ENCODE measurements at regions not wholly inside any gene's neighbourhood (a gene's known extent, or its start where the extent isn't known, plus 50 kb on each side); places are given as distances from the start of the nearest gene placed in this dataset.
"Not testable (repeated sequence)": the region's sequence is repeated elsewhere in the genome, so short reads cannot be mapped to it uniquely, and the experiment has no call there.

DNA sequence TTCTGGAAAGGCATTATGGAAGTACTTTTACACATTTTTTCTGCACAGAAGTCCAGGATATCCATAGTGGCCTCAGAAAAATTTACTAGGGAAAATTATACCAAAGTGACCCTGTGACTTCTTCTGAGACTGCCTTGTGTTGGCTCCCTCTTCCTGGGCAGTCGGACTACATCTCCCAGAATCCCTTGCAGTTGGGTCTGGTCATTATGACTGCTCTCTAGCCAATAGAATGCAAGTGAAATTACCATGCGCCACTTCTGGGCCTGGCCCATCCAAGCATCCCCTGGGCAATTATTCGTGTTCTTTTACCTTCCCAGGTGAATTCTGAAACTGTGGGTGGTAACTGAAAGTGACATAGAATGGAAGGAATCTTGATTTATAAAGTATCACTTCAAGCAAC is 430.9 kb downstream of the ACTR3B start:
- no peak overlapping the region for H3K27ac ChIP-seq
- H3K9me3 ChIP-seq = no peaks in the 10 kb centered on the region
- TF ChIP-seq, protein P1, sequence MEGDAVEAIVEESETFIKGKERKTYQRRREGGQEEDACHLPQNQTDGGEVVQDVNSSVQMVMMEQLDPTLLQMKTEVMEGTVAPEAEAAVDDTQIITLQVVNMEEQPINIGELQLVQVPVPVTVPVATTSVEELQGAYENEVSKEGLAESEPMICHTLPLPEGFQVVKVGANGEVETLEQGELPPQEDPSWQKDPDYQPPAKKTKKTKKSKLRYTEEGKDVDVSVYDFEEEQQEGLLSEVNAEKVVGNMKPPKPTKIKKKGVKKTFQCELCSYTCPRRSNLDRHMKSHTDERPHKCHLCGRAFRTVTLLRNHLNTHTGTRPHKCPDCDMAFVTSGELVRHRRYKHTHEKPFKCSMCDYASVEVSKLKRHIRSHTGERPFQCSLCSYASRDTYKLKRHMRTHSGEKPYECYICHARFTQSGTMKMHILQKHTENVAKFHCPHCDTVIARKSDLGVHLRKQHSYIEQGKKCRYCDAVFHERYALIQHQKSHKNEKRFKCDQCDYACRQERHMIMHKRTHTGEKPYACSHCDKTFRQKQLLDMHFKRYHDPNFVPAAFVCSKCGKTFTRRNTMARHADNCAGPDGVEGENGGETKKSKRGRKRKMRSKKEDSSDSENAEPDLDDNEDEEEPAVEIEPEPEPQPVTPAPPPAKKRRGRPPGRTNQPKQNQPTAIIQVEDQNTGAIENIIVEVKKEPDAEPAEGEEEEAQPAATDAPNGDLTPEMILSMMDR (IDR thresholded peaks at IDR 0.05) = no peak
- H3K27me3 ChIP-seq = no peaks in the 10 kb centered on the region
- H3K36me3 ChIP-seq = no peaks in the 10 kb centered on the region
- H3K4me1 ChIP-seq (ENCODE audit: control insufficient read depth in 1 of 2, insufficient read depth in 1 of 2, low read depth in 1 of 2, low read length in 1 of 2) = no peaks in the 10 kb centered on the region
- no peak overlapping the region for H3K4me3 ChIP-seq (ENCODE audit: low read depth in 1 of 2, low read length in 1 of 2)

DNA sequence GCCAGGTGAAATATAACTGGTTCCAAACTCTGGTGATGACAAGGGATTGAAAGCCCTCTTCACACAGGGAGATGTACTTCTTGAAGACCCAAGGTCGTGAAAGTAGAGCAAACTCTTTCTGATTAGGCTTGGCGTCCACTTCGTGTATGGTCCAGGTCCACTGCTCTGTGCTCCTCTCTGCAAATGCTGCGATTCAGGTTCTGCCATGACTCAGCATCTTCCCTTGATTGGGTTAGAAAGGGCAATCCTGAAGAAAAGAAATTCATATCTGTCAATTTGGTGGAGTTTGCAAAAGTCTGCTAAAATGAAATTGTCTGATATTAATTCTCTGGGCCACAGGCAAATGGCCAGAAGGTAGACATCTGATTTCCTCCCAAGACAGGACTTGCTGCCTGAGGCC is 431.4 kb downstream of the ACTR3B start:
- Histone ChIP-seq H3K27ac (no peak overlapping the region), H3K4me3 (ENCODE audit: low read depth in 1 of 2, low read length in 1 of 2) (no peak overlapping the region), H3K4me1 (ENCODE audit: control insufficient read depth in 1 of 2, insufficient read depth in 1 of 2, low read depth in 1 of 2, low read length in 1 of 2) (no peaks in the 10 kb centered on the region), H3K27me3 (no peaks in the 10 kb centered on the region), H3K9me3 (no peaks in the 10 kb centered on the region), H3K36me3 (no peaks in the 10 kb centered on the region)
- TF ChIP-seq, protein P1 (IDR thresholded peaks at IDR 0.05) = no peak

DNA sequence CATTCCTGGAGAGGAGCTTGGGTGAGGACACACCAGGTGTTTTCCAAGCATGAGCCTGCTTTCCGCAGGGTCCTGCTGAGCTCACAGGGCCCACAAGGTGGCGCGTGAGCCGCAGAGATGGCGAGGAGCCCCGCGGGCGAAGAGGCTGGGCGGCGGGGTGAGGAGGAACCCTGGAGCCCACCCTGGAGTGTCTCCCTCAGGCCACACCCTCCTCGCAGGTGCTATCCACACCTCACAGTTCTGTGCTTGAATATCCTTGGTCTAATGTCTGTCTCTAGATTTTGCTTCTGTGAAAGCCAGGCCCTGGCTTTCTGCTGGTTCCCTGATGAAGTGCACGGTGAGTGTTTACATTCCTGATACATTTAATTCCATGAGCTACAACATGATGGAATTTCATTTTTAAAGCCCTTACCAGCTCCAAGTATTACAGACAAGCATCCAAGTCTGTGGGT is 433.6 kb downstream of the ACTR3B start:
- H3K4me3 ChIP-seq (ENCODE audit: low read depth in 1 of 2, low read length in 1 of 2) = no peak overlapping the region
- H3K27ac ChIP-seq = no peak overlapping the region
- H3K27me3 ChIP-seq = no peaks in the 10 kb centered on the region
- no peaks in the 10 kb centered on the region for H3K9me3 ChIP-seq
- H3K4me1 ChIP-seq (ENCODE audit: control insufficient read depth in 1 of 2, insufficient read depth in 1 of 2, low read depth in 1 of 2, low read length in 1 of 2) = no peaks in the 10 kb centered on the region
- H3K36me3 ChIP-seq = no peaks in the 10 kb centered on the region
- TF ChIP-seq, protein P1 (IDR thresholded peaks at IDR 0.05) = no peak

DNA sequence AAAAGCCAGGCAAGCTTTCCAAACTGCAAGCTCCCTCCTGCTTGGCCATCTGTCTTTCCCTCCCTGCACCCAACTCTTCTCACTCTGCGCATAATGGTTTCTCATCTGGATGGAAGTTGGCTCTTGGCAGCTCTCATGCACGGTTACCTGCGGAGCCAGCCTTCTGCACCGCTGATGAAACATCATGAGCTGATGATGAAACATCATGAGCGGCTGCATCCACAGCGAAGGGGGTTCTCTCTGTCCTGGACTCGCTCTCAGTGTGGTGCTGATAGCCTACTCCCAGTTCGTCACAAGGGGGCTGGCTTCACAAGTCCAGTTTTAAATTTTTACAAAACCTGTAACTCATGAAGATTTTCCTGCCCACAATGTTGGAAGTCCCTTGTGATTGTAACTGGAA is 457.5 kb downstream of the ACTR3B start:
- Histone ChIP-seq H3K4me1 (ENCODE audit: control insufficient read depth in 1 of 2, insufficient read depth in 1 of 2, low read depth in 1 of 2, low read length in 1 of 2) (no peaks in the 10 kb centered on the region), H3K27me3 (no peaks in the 10 kb centered on the region), H3K36me3 (no peaks in the 10 kb centered on the region), H3K27ac (no peak overlapping the region), H3K9me3 (no peaks in the 10 kb centered on the region), H3K4me3 (ENCODE audit: low read depth in 1 of 2, low read length in 1 of 2) (no peak overlapping the region)
- TF ChIP-seq, protein P1 (IDR thresholded peaks at IDR 0.05) = no peak

DNA sequence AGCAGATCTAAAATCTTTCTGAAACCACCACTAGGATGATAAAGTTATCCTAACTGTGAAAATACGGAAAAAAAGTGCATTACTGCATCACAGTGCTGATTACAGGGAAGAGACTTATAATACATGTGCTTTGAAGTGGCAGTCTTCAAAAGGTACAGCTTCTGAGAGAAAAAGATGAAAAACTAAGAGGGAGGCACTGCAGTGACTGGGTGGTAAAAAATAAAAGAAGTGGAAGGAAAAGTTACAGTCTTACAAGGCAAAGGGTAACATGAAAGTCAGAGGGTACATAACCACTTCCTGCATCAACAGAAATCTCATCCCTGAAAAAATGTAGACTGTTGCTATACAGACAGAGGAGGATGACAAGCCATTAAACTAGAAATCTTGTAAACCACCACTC is 465.3 kb downstream of the ACTR3B start:
- Histone ChIP-seq H3K9me3 (no peaks in the 10 kb centered on the region), H3K4me1 (ENCODE audit: control insufficient read depth in 1 of 2, insufficient read depth in 1 of 2, low read depth in 1 of 2, low read length in 1 of 2) (no peaks in the 10 kb centered on the region), H3K36me3 (no peaks in the 10 kb centered on the region), H3K27ac (no peak overlapping the region), H3K27me3 (no peaks in the 10 kb centered on the region), H3K4me3 (ENCODE audit: low read depth in 1 of 2, low read length in 1 of 2) (no peak overlapping the region)
- TF ChIP-seq, protein P1 (IDR thresholded peaks at IDR 0.05) = no peak

DNA sequence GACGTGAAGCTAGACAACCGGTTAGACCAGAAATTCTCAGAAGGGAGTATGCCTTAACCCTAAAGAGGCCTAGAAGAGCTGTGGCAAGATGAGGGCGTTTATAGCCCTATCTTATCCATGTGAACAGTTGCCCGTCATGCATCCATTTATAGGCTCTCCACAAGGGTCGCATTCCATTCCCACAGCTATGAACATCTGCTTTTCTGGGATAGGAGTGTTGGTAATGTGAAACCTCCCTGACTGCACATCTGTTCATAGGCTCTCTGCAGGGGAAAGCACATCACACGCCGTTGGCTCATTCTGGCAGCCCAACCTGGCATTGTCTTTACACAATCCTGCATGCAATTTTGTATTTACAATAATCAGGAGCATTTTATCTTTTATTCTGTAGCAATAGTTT is 485.6 kb downstream of the ACTR3B start:
- not testable (repeated sequence) for H3K9me3 ChIP-seq; H3K27ac ChIP-seq; H3K27me3 ChIP-seq; H3K4me1 ChIP-seq (ENCODE audit: control insufficient read depth in 1 of 2, insufficient read depth in 1 of 2, low read depth in 1 of 2, low read length in 1 of 2); H3K4me3 ChIP-seq (ENCODE audit: low read depth in 1 of 2, low read length in 1 of 2); H3K36me3 ChIP-seq

Data from neutrophil (primary cell).